Neural progenitor cell (in vitro differentiated cells): ENCODE measurements at regions not wholly inside any gene's neighbourhood (a gene's known extent, or its start where the extent isn't known, plus 50 kb on each side); places are given as distances from the start of the nearest gene placed in this dataset.

Experiments used
- DNase-seq: peaks from one replicate; pipeline ENCODE4 v3.0.0-alpha.2; 2016; ENCODE audit warnings: low spot score
- H2AFZ ChIP-seq: fragments of 200-600 bp; sonication (generic); replicated peaks from 2 replicates; pipeline ENCODE4 v1.6.1; 2016; ENCODE audit warnings: antibody characterized with exemption
- H3F3A ChIP-seq: fragments of 200-600 bp; sonication (generic); 2 replicates; pipeline ENCODE4 v1.6.1; 2016; ENCODE audit warnings: antibody characterized with exemption, low read depth
- H3K27ac ChIP-seq: fragments of 200-600 bp; sonication (generic); 2 replicates; pipeline ENCODE4 v1.5.1; 2016; ENCODE audit warnings: mild to moderate bottlenecking
- H3K27me3 ChIP-seq: fragments of 200-600 bp; sonication (generic); 2 replicates; pipeline ENCODE4 v1.6.1; 2016; ENCODE audit warnings: mild to moderate bottlenecking, moderate library complexity
- H3K36me3 ChIP-seq: fragments of 200-600 bp; sonication (generic); 2 replicates; pipeline ENCODE4 v1.5.1; 2016
- H3K4me1 ChIP-seq: fragments of 200-600 bp; sonication (generic); 2 replicates; pipeline ENCODE4 v1.6.1; 2016; ENCODE audit warnings: mixed run types
- H3K4me2 ChIP-seq: fragments of 200-600 bp; sonication (generic); 2 replicates; pipeline ENCODE4 v1.6.1; 2016
- H3K4me3 ChIP-seq: fragments of 200-600 bp; sonication (generic); 2 replicates; pipeline ENCODE4 v1.5.1; 2016
- H3K79me2 ChIP-seq: fragments of 200-600 bp; sonication (generic); 2 replicates; pipeline ENCODE4 v1.6.1; 2016; ENCODE audit warnings: low read depth
- H3K9ac ChIP-seq: fragments of 200-600 bp; sonication (generic); 2 replicates; pipeline ENCODE4 v1.6.1; 2016
- H3K9me3 ChIP-seq: fragments of 200-600 bp; sonication (generic); 2 replicates; pipeline ENCODE4 v1.5.1; 2016; ENCODE audit warnings: low read depth
- H4K20me1 ChIP-seq: fragments of 200-600 bp; sonication (generic); 2 replicates; pipeline ENCODE4 v1.6.1; 2016; ENCODE audit warnings: low read depth
- H3K27ac Mint-ChIP-seq: 3 replicates; pipeline ENCODE4 v1.8.0; 2021; ENCODE audit warnings: mixed read lengths
- H3K27me3 Mint-ChIP-seq: 2 replicates; pipeline ENCODE4 v1.8.0; 2022; ENCODE audit warnings: low read depth, mild to moderate bottlenecking, inconsistent platforms, moderate library complexity, mixed read lengths; ENCODE audit not compliant: insufficient read depth
- H3K36me3 Mint-ChIP-seq: 3 replicates; pipeline ENCODE4 v1.8.0; 2021; ENCODE audit warnings: mixed read lengths
- H3K4me1 Mint-ChIP-seq: 3 replicates; pipeline ENCODE4 v1.8.0; 2021; ENCODE audit warnings: mixed read lengths
- H3K4me3 Mint-ChIP-seq: 3 replicates; pipeline ENCODE4 v1.8.0; 2021; ENCODE audit warnings: mild to moderate bottlenecking, moderate library complexity, mixed read lengths
- H3K9me3 Mint-ChIP-seq: 3 replicates; pipeline ENCODE4 v1.8.0; 2020; ENCODE audit warnings: mixed read lengths
- CTCF ChIP-seq: fragments of 200-600 bp; sonication (generic); IDR thresholded peaks from 2 replicates; pipeline ENCODE4 v1.5.1; 2017; ENCODE audit warnings: antibody characterized with exemption, mild to moderate bottlenecking
- EZH2 ChIP-seq: fragments of 200-600 bp; sonication (generic); IDR thresholded peaks from 2 replicates; pipeline ENCODE4 v1.6.1; 2017; ENCODE audit warnings: antibody characterized with exemption, mild to moderate bottlenecking, moderate library complexity
- EZH2phosphoT487 ChIP-seq: fragments of 200-600 bp; sonication (generic); IDR thresholded peaks from 2 replicates; pipeline ENCODE4 v1.6.1; 2017; ENCODE audit warnings: antibody characterized with exemption

GRCh38 chr17:59470624-59471297 is 94.6 kb upstream of the DHX40 start:
- no peaks in the 10 kb centered on the region for H3K9me3 Mint-ChIP-seq
- Histone ChIP-seq H3F3A (no peaks in the 10 kb centered on the region), H3K4me3 (no peak overlapping the region), H3K79me2 (no peaks in the 10 kb centered on the region), H3K27me3 (no peaks in the 10 kb centered on the region), H2AFZ (no peak overlapping the region), H3K9me3 (no peaks in the 10 kb centered on the region), H3K4me1 (peaks cover 8% of the 10 kb centered on the region), H4K20me1 (no peaks in the 10 kb centered on the region), H3K27ac (no peak overlapping the region), H3K36me3 (no peaks in the 10 kb centered on the region), H3K9ac (no peak overlapping the region), H3K4me2 (no peak overlapping the region)
- H3K27ac Mint-ChIP-seq: no peak overlapping the region
- H3K36me3 Mint-ChIP-seq: no peaks in the 10 kb centered on the region
- TF ChIP-seq EZH2 (no peak), EZH2phosphoT487 (no peak), CTCF (no peak)
- no peak for DNase-seq
- peaks cover 13% of the 10 kb centered on the region for H3K4me1 Mint-ChIP-seq
- no peak overlapping the region for H3K4me3 Mint-ChIP-seq
- peaks cover under 1% of the 10 kb centered on the region for H3K27me3 Mint-ChIP-seq

- Histone ChIP-seq H3K4me1 (no peaks in the 10 kb centered on the region), H3K4me2 (no peak overlapping the region), H3K79me2 (no peaks in the 10 kb centered on the region), H3K27me3 (no peaks in the 10 kb centered on the region), H3K36me3 (no peaks in the 10 kb centered on the region), H4K20me1 (no peaks in the 10 kb centered on the region), H2AFZ (peak overlapping the region; percentile 79), H3K27ac (no peak overlapping the region), H3K9me3 (no peaks in the 10 kb centered on the region), H3F3A (no peaks in the 10 kb centered on the region), H3K4me3 (no peak overlapping the region), H3K9ac (no peak overlapping the region)
- Mint-ChIP-seq H3K36me3 (no peaks in the 10 kb centered on the region), H3K4me1 (no peaks in the 10 kb centered on the region), H3K4me3 (no peak overlapping the region), H3K9me3 (no peaks in the 10 kb centered on the region), H3K27ac (no peak overlapping the region), H3K27me3 (peaks cover 2% of the 10 kb centered on the region)
- TF ChIP-seq EZH2phosphoT487 (no peak), EZH2 (no peak), CTCF (no peak)
- no peak for DNase-seq
Observed at GRCh38 chr17:59476413-59476812, 89.0 kb upstream of the DHX40 start.

- Histone ChIP-seq H3K36me3 (no peaks in the 10 kb centered on the region), H3K4me1 (no peaks in the 10 kb centered on the region), H3K4me2 (no peak overlapping the region), H3K9ac (no peak overlapping the region), H3K9me3 (no peaks in the 10 kb centered on the region), H3K79me2 (no peaks in the 10 kb centered on the region), H3K4me3 (no peak overlapping the region), H3F3A (no peaks in the 10 kb centered on the region), H3K27ac (no peak overlapping the region), H2AFZ (peak overlapping the region; percentile 50), H3K27me3 (no peaks in the 10 kb centered on the region), H4K20me1 (no peaks in the 10 kb centered on the region)
- H3K4me1 Mint-ChIP-seq: no peaks in the 10 kb centered on the region
- no peaks in the 10 kb centered on the region for H3K9me3 Mint-ChIP-seq
- TF ChIP-seq EZH2 (no peak), EZH2phosphoT487 (no peak), CTCF (no peak)
- H3K27me3 Mint-ChIP-seq: peaks cover 2% of the 10 kb centered on the region
- H3K4me3 Mint-ChIP-seq: no peak overlapping the region
- H3K36me3 Mint-ChIP-seq: no peaks in the 10 kb centered on the region
- H3K27ac Mint-ChIP-seq: no peak overlapping the region
- no peak for DNase-seq
Observed at GRCh38 chr17:59479141-59479540, 86.3 kb upstream of the DHX40 start.
